Lower lobe of right lung (tissue), 2 donors: ENCODE measurements at regions not wholly inside any gene's neighbourhood (a gene's known extent, or its start where the extent isn't known, plus 50 kb on each side); places are given as distances from the start of the nearest gene placed in this dataset.

ENCODE experiments used
- ATAC-seq, 2 donors: fragments of 200-7000 bp; cut with Tn5 transposase; one replicate each; pipeline ENCODE4 v1.9.1; 2020 to 2022; ENCODE audit warnings: mild to moderate bottlenecking in 2 of 2, moderate library complexity in 2 of 2
- DNase-seq: peaks from one replicate; pipeline ENCODE4 v3.0.0-alpha.2; 2020
- H3K27ac ChIP-seq: fragments of 200-600 bp; one replicate; pipeline ENCODE4 v1.8.0; 2022
- H3K27me3 ChIP-seq: fragments of 200-600 bp; one replicate; pipeline ENCODE4 v1.8.0; 2022; ENCODE audit warnings: low read depth
- H3K36me3 ChIP-seq: fragments of 200-600 bp; one replicate; pipeline ENCODE4 v1.8.0; 2022; ENCODE audit warnings: mild to moderate bottlenecking
- H3K4me1 ChIP-seq: fragments of 200-600 bp; one replicate; pipeline ENCODE4 v1.8.0; 2022
- H3K4me3 ChIP-seq: fragments of 200-600 bp; one replicate; pipeline ENCODE4 v1.8.0; 2022; ENCODE audit warnings: mild to moderate bottlenecking
- H3K9me3 ChIP-seq: fragments of 200-600 bp; one replicate; pipeline ENCODE4 v1.8.0; 2022
- CTCF ChIP-seq: fragments of 200-600 bp; IDR thresholded peaks from one replicate; pipeline ENCODE4 v1.8.0; 2022; ENCODE audit warnings: antibody characterized with exemption, mild to moderate bottlenecking
- intact Hi-C: fragments of 100-400 bp; cut with DNase I; formaldehyde crosslinking; loops from one replicate; pipeline ENCODE4 v1.11.0; 2022
- donor health status: DM: no; HTN: yes; CAD: no; lungs with severe emphysema.

- Histone ChIP-seq H3K27ac (no peak overlapping the region), H3K4me3 (no peak overlapping the region)
These were observed 1039.1 kb upstream of the NXPH2 start for GRCh38 chr2:139819273-139819796.

GRCh38 chr2:139814458-139814857 lies 1034.3 kb upstream of the NXPH2 start:
- no peaks in the 10 kb centered on the region for H3K9me3 ChIP-seq
- no peaks in the 10 kb centered on the region for H3K27me3 ChIP-seq
- no peak for TF ChIP-seq CTCF
- no peak overlapping the region for H3K4me3 ChIP-seq
- no peak for DNase-seq
- H3K36me3 ChIP-seq, result no peaks in the 10 kb centered on the region
- H3K4me1 ChIP-seq, result no peaks in the 10 kb centered on the region
- H3K27ac ChIP-seq, result no peak overlapping the region
- intact Hi-C loops, result no loop called here
- ATAC-seq, result no peak

More at GRCh38 chr2:139819273-139819796, 1039.1 kb upstream of the NXPH2 start:
- Histone ChIP-seq H3K27me3 (no peaks in the 10 kb centered on the region), H3K9me3 (no peaks in the 10 kb centered on the region), H3K36me3 (no peaks in the 10 kb centered on the region), H3K4me1 (no peaks in the 10 kb centered on the region)
- ATAC-seq, result no peak
- intact Hi-C loops, result no loop called here
- DNase-seq, result no peak
- no peak for TF ChIP-seq CTCF

- no peak overlapping the region for H3K4me3 ChIP-seq
- DNase-seq (no peak), ATAC-seq (no peak)
- no peaks in the 10 kb centered on the region for H3K27me3 ChIP-seq
- H3K9me3 ChIP-seq, result no peaks in the 10 kb centered on the region
- no peaks in the 10 kb centered on the region for H3K4me1 ChIP-seq
- H3K27ac ChIP-seq, result no peak overlapping the region
- intact Hi-C loops, result no loop called here
- no peak for TF ChIP-seq CTCF
- no peaks in the 10 kb centered on the region for H3K36me3 ChIP-seq
These were observed 1033.2 kb upstream of the NXPH2 start for GRCh38 chr2:139813340-139813739.

- no peak overlapping the region for H3K4me3 ChIP-seq
- H3K27me3 ChIP-seq, result no peaks in the 10 kb centered on the region
- ATAC-seq, result no peak
- intact Hi-C loops, result no loop called here
- no peak for TF ChIP-seq CTCF
- H3K36me3 ChIP-seq, result no peaks in the 10 kb centered on the region
- no peak overlapping the region for H3K27ac ChIP-seq
- DNase-seq, result no peak
- no peaks in the 10 kb centered on the region for H3K9me3 ChIP-seq
- H3K4me1 ChIP-seq, result no peaks in the 10 kb centered on the region
These were observed 1025.3 kb upstream of the NXPH2 start for GRCh38 chr2:139805441-139805840.

GRCh38 chr2:139798391-139798790 lies 1018.2 kb upstream of the NXPH2 start:
- H3K36me3 ChIP-seq, result no peaks in the 10 kb centered on the region
- H3K27ac ChIP-seq, result no peak overlapping the region
- TF ChIP-seq CTCF, result no peak
- no peaks in the 10 kb centered on the region for H3K27me3 ChIP-seq
- H3K9me3 ChIP-seq, result no peaks in the 10 kb centered on the region
- intact Hi-C loops, result no loop called here
- no peak for ATAC-seq
- DNase-seq, result no peak
- H3K4me3 ChIP-seq, result no peak overlapping the region
- H3K4me1 ChIP-seq, result no peaks in the 10 kb centered on the region
